ENCODE measurements at regions not wholly inside any gene's neighbourhood (a gene's known extent, or its start where the extent isn't known, plus 50 kb on each side); places are given as distances from the start of the nearest gene placed in this dataset.
"Not testable (repeated sequence)": the region's sequence is repeated elsewhere in the genome, so short reads cannot be mapped to it uniquely, and the experiment has no call there.

- no peak for DNase-seq
These were observed 672.9 kb upstream of the ACVR2A start for GRCh38 chr2:147171941-147172340.

GRCh38 chr2:147170932-147171331 lies 673.9 kb upstream of the ACVR2A start:
- no peak for DNase-seq

- DNase-seq = no peak
These were observed 679.0 kb upstream of the ACVR2A start for GRCh38 chr2:147165697-147166382.

- DNase-seq = no peak
These were observed 680.3 kb upstream of the ACVR2A start for GRCh38 chr2:147164563-147164962.

DNA sequence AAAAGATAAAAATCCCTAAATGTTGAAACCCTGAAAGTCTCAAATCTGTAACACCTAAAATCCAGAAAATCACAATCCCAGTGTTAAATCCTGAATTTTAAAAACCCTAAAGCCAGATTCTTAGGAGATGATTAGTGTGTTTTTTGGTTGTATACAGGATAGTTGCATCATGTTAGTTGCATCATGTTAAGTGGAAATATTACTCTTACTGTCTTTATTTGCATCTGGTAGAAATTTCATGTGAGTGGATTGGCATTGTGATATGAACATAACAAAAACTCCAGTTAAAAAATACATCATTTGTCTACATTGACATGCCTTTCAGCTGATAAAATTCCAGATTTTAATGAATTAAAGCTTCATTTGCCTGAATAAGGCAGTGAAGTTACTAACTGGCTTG lies 683.1 kb upstream of the ACVR2A start:
- no peak for DNase-seq

- DNase-seq = no peak
These were observed 687.9 kb upstream of the ACVR2A start for GRCh38 chr2:147156970-147157369.

- DNase-seq = no peak
These were observed 694.6 kb upstream of the ACVR2A start for GRCh38 chr2:147150241-147150635.

DNA sequence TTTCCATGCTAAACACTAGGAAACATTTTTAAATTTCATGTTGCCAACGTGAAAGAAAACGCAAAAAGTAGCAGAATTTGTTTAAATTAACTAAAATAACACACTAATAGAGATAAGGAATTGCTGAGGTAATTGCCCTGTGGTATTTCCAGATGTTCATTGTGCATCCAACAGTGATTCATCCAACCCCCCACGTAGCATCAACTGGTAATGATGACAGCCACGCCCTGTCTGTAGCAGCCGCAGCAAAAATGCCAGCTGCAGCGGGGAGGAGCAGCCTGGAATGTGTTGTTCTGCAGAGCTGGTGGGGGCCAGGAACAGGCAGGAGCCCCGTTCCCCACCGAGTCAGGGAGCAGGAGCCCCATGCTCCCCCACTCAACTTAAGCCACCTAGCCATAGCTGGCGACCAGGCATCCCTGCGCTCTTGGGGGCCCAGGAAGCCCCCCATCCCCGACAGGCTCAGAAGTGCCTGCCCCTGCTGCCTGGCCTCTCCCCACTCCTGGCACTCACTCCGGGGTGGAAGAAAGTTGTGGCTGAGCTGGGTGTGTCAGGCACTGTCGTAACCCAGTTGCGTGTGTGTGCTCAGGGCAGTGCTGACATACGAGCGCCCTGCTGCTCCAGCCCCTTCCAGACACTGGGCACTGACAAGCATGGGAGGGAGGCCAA lies 695.1 kb upstream of the ACVR2A start:
- no peak for DNase-seq

GRCh38 chr2:147147802-147148201 lies 697.0 kb upstream of the ACVR2A start:
- DNase-seq = no peak

DNA sequence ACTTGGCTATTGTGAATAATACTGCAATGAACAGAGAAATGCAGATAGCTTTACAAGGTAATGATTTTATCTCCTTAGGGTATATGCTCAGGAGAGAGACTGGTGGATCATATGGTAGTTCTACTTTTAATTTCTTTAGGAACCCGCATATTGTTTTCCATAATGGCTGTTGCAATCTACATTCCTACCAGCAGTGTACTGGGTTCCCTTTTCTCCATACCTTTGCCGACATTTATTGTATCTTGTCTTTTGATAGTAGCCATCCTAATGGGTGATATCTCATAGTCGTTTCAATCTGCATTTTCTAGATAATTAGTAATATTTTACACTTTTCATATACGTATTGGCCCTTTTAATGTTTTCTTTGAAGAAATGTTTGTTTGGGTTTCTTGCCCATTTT lies 702.9 kb upstream of the ACVR2A start:
- no peak for DNase-seq

- not testable (repeated sequence) for DNase-seq
These were observed 705.1 kb upstream of the ACVR2A start for GRCh38 chr2:147139732-147140131.

GRCh38 chr2:147137711-147138110 lies 707.1 kb upstream of the ACVR2A start:
- DNase-seq = no peak

- no peak for DNase-seq
These were observed 709.5 kb upstream of the ACVR2A start for GRCh38 chr2:147135376-147135775.

- DNase-seq = no peak
These were observed 711.4 kb upstream of the ACVR2A start for GRCh38 chr2:147133286-147133908.

- DNase-seq = no peak
These were observed 719.7 kb upstream of the ACVR2A start for GRCh38 chr2:147125145-147125544.

GRCh38 chr2:147122944-147123343 lies 721.9 kb upstream of the ACVR2A start:
- no peak for DNase-seq

GRCh38 chr2:147110962-147111361 lies 733.9 kb upstream of the ACVR2A start:
- DNase-seq = no peak

- DNase-seq = no peak
These were observed 734.5 kb upstream of the ACVR2A start for GRCh38 chr2:147110317-147110716.

GRCh38 chr2:147109291-147109690 lies 735.5 kb upstream of the ACVR2A start:
- DNase-seq = no peak

DNA sequence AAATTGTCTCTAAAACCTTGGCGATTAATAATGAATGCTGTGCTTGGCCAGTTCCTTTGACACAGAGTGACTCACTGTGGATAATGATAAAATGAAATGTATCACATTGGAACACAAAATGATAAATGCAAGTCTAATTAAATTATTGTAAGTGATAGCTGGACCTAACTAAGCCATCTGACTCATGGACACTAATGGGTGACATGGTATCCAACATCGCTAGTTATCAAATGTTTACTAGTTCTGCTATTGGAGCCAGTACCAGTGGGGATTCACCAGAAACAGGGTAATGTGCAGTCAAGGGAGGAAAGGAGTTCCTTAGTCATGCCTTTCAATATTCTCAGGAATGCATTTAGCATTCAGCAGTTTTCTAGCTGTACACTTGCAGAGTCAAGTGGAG lies 736.3 kb upstream of the ACVR2A start:
- no peak for DNase-seq

- DNase-seq = no peak
These were observed 742.7 kb upstream of the ACVR2A start for GRCh38 chr2:147101941-147102790.

DNA sequence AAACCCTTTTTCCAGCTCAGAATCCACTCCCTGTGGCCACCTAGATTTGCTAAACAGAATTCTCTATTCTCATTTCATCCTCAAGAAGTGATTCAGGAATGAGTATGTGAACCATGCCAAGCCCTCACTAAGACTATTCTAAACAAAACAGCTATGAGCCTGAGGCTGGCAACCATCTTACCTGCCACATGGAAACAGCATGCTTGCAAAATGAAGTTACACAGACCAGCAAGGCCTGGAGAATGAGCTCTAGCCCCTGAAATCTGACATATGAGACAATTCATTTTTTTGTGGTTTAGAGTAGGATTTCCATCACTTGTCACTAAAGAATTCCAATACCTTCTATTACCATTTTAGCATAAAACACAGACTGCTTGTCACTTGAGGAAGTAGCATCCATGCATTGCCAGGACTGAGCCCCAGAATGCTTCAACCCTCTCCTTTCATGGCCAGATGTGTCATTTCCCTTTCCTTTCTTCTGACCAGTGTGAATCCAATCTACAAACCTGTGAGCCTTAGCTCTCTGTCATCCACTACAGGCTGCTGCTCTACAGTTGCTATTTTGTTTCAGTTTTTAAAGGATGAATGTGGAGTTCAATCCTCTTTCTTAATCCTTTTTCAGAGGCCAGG lies 744.3 kb upstream of the ACVR2A start:
- DNase-seq = no peak

DNA sequence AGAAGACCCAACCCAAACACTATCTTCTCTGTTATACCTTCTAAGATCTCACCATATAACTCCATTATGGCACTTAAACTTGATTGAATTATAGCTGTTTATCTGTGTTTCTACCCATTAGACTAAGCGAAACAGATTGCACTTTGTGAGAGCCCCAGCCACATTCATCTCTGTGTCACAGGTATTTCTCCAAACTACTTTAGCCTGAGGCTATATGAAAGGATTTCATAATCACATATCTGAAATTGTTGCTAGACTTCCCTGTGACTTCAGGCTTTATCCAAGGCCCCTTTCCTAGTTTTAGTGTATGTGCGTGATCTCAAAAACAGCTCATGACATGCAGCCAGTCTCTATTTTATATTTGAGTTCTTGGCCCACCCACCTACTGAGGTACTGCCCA lies 745.0 kb upstream of the ACVR2A start:
- no peak for DNase-seq
